OCI-LY3 (cell line): ENCODE measurements at regions not wholly inside any gene's neighbourhood (a gene's known extent, or its start where the extent isn't known, plus 50 kb on each side); places are given as distances from the start of the nearest gene placed in this dataset.

Source experiments
- H2AFZ ChIP-seq: fragments of 200-600, 300-600 bp; shearing (Covaris generic); 2 replicates; pipeline ENCODE4 v1.6.0; 2014; ENCODE audit warnings: antibody characterized with exemption, low read depth, low read length
- H3K27ac ChIP-seq: fragments of 200-600, 300-600 bp; sonication (generic); 2 replicates; pipeline ENCODE4 v1.5.1; 2014; ENCODE audit warnings: mild to moderate bottlenecking, low read length, moderate library complexity, mixed read lengths
- H3K27me3 ChIP-seq: fragments of 200-600, 300-600 bp; sonication (generic); 2 replicates; pipeline ENCODE4 v1.6.1; 2014; ENCODE audit warnings: low read depth, low read length, mixed read lengths
- H3K36me3 ChIP-seq: fragments of 200-600, 300-600 bp; sonication (generic); replicated peaks from 2 replicates; pipeline ENCODE3; 2014; ENCODE audit warnings: low read depth, low read length, mixed read lengths
- H3K4me1 ChIP-seq: fragments of 300-600, 200-600 bp; sonication (generic); 2 replicates; pipeline ENCODE4 v1.6.1; 2014; ENCODE audit warnings: low read length, mixed read lengths
- H3K4me2 ChIP-seq: fragments of 200-600, 300-600 bp; sonication (generic); 2 replicates; pipeline ENCODE4 v1.6.1; 2014; ENCODE audit warnings: low read length, mixed read lengths
- H3K4me3 ChIP-seq: fragments of 300-600, 200-600 bp; sonication (generic); 2 replicates; pipeline ENCODE4 v1.5.1; 2014; ENCODE audit warnings: antibody characterized with exemption, mild to moderate bottlenecking, low read length, moderate library complexity
- H3K79me2 ChIP-seq: fragments of 300-600, 200-600 bp; shearing (Covaris generic); 2 replicates; pipeline ENCODE4 v1.6.1; 2014; ENCODE audit warnings: mild to moderate bottlenecking, low read length, mixed read lengths
- H3K9ac ChIP-seq: fragments of 300-600, 200-600 bp; shearing (Covaris generic); 2 replicates; pipeline ENCODE4 v1.6.0; 2014; ENCODE audit warnings: mild to moderate bottlenecking, low read length, moderate library complexity
- H3K9me3 ChIP-seq: fragments of 200-600, 300-600 bp; shearing (Covaris generic); 2 replicates; pipeline ENCODE4 v1.6.1; 2014; ENCODE audit warnings: low read length, mixed read lengths; ENCODE audit not compliant: insufficient read depth
- H4K20me1 ChIP-seq: fragments of 200-600, 300-600 bp; sonication (generic); 2 replicates; pipeline ENCODE4 v1.6.1; 2016; ENCODE audit warnings: low read length, mixed read lengths; ENCODE audit not compliant: insufficient read depth
- EZH2phosphoT487 ChIP-seq: fragments of 200-600 bp; shearing (Covaris generic); IDR thresholded peaks from 2 replicates; pipeline ENCODE4 v1.6.1; 2018; ENCODE audit warnings: antibody characterized with exemption, mixed run types, low read depth
- TF ChIP-seq, protein P1 (sequence below): fragments of 200-600, 300-600 bp; sonication (generic); IDR thresholded peaks from 2 replicates; pipeline ENCODE4 v1.5.1; 2014; ENCODE audit warnings: antibody characterized with exemption, low read length, low read depth

DNA sequence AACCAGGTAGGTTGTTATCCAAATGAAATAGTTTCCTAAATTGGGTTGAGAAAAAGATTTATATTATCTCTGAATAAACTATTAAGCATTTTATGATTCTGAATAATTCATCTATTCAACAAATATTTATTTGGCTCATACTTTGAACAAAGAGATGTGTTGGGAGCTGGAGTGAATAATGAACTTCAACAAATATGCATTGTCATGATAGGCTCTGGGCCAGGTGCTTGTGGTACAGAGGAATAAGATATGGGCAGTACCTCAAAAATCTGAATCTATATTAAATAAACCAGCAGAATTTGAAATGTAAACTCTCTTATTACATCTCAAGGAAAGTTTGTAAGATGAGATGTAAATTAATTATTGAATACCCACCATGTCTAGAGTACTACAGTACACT is 75.7 kb upstream of the DCLK2 start:
- no peak for TF ChIP-seq EZH2phosphoT487
- TF ChIP-seq, protein P1, sequence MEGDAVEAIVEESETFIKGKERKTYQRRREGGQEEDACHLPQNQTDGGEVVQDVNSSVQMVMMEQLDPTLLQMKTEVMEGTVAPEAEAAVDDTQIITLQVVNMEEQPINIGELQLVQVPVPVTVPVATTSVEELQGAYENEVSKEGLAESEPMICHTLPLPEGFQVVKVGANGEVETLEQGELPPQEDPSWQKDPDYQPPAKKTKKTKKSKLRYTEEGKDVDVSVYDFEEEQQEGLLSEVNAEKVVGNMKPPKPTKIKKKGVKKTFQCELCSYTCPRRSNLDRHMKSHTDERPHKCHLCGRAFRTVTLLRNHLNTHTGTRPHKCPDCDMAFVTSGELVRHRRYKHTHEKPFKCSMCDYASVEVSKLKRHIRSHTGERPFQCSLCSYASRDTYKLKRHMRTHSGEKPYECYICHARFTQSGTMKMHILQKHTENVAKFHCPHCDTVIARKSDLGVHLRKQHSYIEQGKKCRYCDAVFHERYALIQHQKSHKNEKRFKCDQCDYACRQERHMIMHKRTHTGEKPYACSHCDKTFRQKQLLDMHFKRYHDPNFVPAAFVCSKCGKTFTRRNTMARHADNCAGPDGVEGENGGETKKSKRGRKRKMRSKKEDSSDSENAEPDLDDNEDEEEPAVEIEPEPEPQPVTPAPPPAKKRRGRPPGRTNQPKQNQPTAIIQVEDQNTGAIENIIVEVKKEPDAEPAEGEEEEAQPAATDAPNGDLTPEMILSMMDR: no peak
- no peaks in the 10 kb centered on the region for H3K79me2 ChIP-seq
- no peak overlapping the region for H3K4me2 ChIP-seq
- no peak overlapping the region for H3K9ac ChIP-seq
- peaks cover 11% of the 10 kb centered on the region for H3K4me1 ChIP-seq
- H2AFZ ChIP-seq: no peak overlapping the region
- H4K20me1 ChIP-seq: no peaks in the 10 kb centered on the region
- H3K9me3 ChIP-seq: no peaks in the 10 kb centered on the region
- no peaks in the 10 kb centered on the region for H3K27me3 ChIP-seq
- no peak overlapping the region for H3K4me3 ChIP-seq
- no peaks in the 10 kb centered on the region for H3K36me3 ChIP-seq
- no peak overlapping the region for H3K27ac ChIP-seq

- H4K20me1 ChIP-seq: no peaks in the 10 kb centered on the region
- H3K9me3 ChIP-seq: no peaks in the 10 kb centered on the region
- no peak overlapping the region for H3K27ac ChIP-seq
- no peak overlapping the region for H2AFZ ChIP-seq
- no peak overlapping the region for H3K9ac ChIP-seq
- TF ChIP-seq EZH2phosphoT487: no peak
- TF ChIP-seq, protein P1: no peak
- peaks cover 7% of the 10 kb centered on the region for H3K4me1 ChIP-seq
- no peaks in the 10 kb centered on the region for H3K36me3 ChIP-seq
- no peaks in the 10 kb centered on the region for H3K79me2 ChIP-seq
- H3K4me3 ChIP-seq: no peak overlapping the region
- H3K27me3 ChIP-seq: peaks cover 8% of the 10 kb centered on the region; the same call in 1 of the 2 replicates
- no peak overlapping the region for H3K4me2 ChIP-seq
Observed at GRCh38 chr4:150004481-150004880, 73.8 kb upstream of the DCLK2 start.

GRCh38 chr4:150005537-150005936 is 72.7 kb upstream of the DCLK2 start:
- peaks cover 12% of the 10 kb centered on the region; the same call in 1 of the 2 replicates for H3K27me3 ChIP-seq
- no peak overlapping the region for H2AFZ ChIP-seq
- H3K79me2 ChIP-seq: no peaks in the 10 kb centered on the region
- H3K9me3 ChIP-seq: no peaks in the 10 kb centered on the region
- H3K4me1 ChIP-seq: peaks cover 17% of the 10 kb centered on the region
- TF ChIP-seq, protein P1: no peak
- no peak for TF ChIP-seq EZH2phosphoT487
- H3K27ac ChIP-seq: no peak overlapping the region
- H3K36me3 ChIP-seq: no peaks in the 10 kb centered on the region
- H3K4me2 ChIP-seq: no peak overlapping the region
- no peak overlapping the region for H3K4me3 ChIP-seq
- H3K9ac ChIP-seq: no peak overlapping the region
- H4K20me1 ChIP-seq: no peaks in the 10 kb centered on the region

GRCh38 chr4:150006197-150006596 is 72.0 kb upstream of the DCLK2 start:
- Histone ChIP-seq H3K27me3 (peaks cover 12% of the 10 kb centered on the region; the same call in 1 of the 2 replicates), H2AFZ (no peak overlapping the region), H3K4me1 (peaks cover 23% of the 10 kb centered on the region), H3K9ac (no peak overlapping the region), H3K4me2 (no peak overlapping the region), H3K27ac (no peak overlapping the region), H3K9me3 (no peaks in the 10 kb centered on the region), H4K20me1 (no peaks in the 10 kb centered on the region), H3K4me3 (no peak overlapping the region), H3K36me3 (no peaks in the 10 kb centered on the region), H3K79me2 (no peaks in the 10 kb centered on the region)
- TF ChIP-seq, protein P1: no peak
- no peak for TF ChIP-seq EZH2phosphoT487
